Panc1 (cell line): ENCODE measurements at regions not wholly inside any gene's neighbourhood (a gene's known extent, or its start where the extent isn't known, plus 50 kb on each side); places are given as distances from the start of the nearest gene placed in this dataset.

ENCODE experiments used
- ATAC-seq: fragments of 200-7000 bp; cut with Tn5 transposase; 2 replicates; pipeline ENCODE4 v1.9.1; 2020; ENCODE audit warnings: mild to moderate bottlenecking, moderate library complexity
- BruUV-seq: library from RNA; stranded (reverse); fragments of 400-500 nt; replicated peaks from 2 replicates; lab custom pipeline; 2021; lab: Mats Ljungman, UMichigan
- CTCF ChIA-PET: fragments of 300-600 bp; sonication (Branson Sonifier 250); formaldehyde crosslinking; loops from one replicate; lab custom pipeline; 2022; ENCODE audit warnings: antibody characterized with exemption; lab: Charles Lee
- POLR2A ChIA-PET: fragments of 300-600 bp; sonication (Branson Sonifier 250); formaldehyde crosslinking; loops from one replicate; lab custom pipeline; 2022; ENCODE audit warnings: antibody characterized with exemption; lab: Charles Lee
- DNase-seq: peaks from one replicate; pipeline ENCODE4 v3.0.0-alpha.2; 2010; ENCODE audit warnings: low read depth, low spot score
- H3K27ac ChIP-seq: 2 replicates; pipeline ENCODE4 v1.5.1; 2011; ENCODE audit warnings: mild to moderate bottlenecking, low read length, inconsistent platforms
- H3K27me3 ChIP-seq: fragments of 200-500 bp; sonication (Bioruptor generic); 2 replicates; pipeline ENCODE4 v1.6.0; 2014; ENCODE audit warnings: low read length, inconsistent platforms; ENCODE audit not compliant: control insufficient read depth, insufficient read depth
- H3K36me3 ChIP-seq: fragments of 200-500 bp; sonication (Bioruptor generic); 2 replicates; pipeline ENCODE4 v1.5.1; 2014; ENCODE audit warnings: inconsistent platforms, mild to moderate bottlenecking, low read length, moderate library complexity; ENCODE audit not compliant: control insufficient read depth, insufficient read depth
- H3K4me1 ChIP-seq: 2 replicates; pipeline ENCODE4 v1.5.1; 2011; ENCODE audit warnings: inconsistent platforms, mild to moderate bottlenecking, low read length, moderate library complexity; ENCODE audit not compliant: control insufficient read depth, insufficient read depth
- H3K4me3 ChIP-seq, 2 experiments: 2 replicates each; pipeline ENCODE4 v1.5.1; 2011 to 2012; ENCODE audit warnings: low read depth in 2 of 2, low read length in 2 of 2, mild to moderate bottlenecking in 2 of 2, inconsistent platforms in 1 of 2, moderate library complexity in 1 of 2
- H3K9me3 ChIP-seq: fragments of 200-500 bp; sonication (Bioruptor generic); 2 replicates; pipeline ENCODE4 v1.5.1; 2014; ENCODE audit warnings: low read depth, mild to moderate bottlenecking, inconsistent platforms, low read length, moderate library complexity; ENCODE audit not compliant: control insufficient read depth, insufficient read depth
- POLR2AphosphoS5 ChIP-seq: IDR thresholded peaks from 2 replicates; pipeline ENCODE4 v1.6.1; 2012; ENCODE audit warnings: mild to moderate bottlenecking, low read depth, low read length, moderate library complexity
- SIN3A ChIP-seq: IDR thresholded peaks from 2 replicates; pipeline ENCODE4 v1.6.1; 2012; ENCODE audit warnings: low read depth, mild to moderate bottlenecking, low read length, moderate library complexity, borderline replicate concordance; ENCODE audit not compliant: insufficient read depth
- TCF7L2 ChIP-seq: IDR thresholded peaks from 2 replicates; pipeline ENCODE4 v1.6.1; 2011; ENCODE audit warnings: mild to moderate bottlenecking, low read depth, low read length, inconsistent platforms
- in situ Hi-C: cut with HindIII; loops from 2 replicates; pipeline ENCODE4 v1.10.0; 2016; ENCODE audit warnings: low sequenced_read_pairs, low pct_unique_long_range_greater_than_20kb
- intact Hi-C: fragments of 100-400 bp; cut with micrococcal nuclease; formaldehyde crosslinking; loops from one replicate; pipeline ENCODE4 v1.10.0; 2022; ENCODE audit not compliant: unreplicated experiment
- TF ChIP-seq, protein P1 (sequence below), 2 experiments: IDR thresholded peaks; 2 replicates each; pipeline ENCODE4 v1.6.1; 2011 to 2012; ENCODE audit warnings: low read depth in 2 of 2, control low read depth in 1 of 2, low read length in 1 of 2, mild to moderate bottlenecking in 1 of 2, moderate library complexity in 1 of 2; ENCODE audit not compliant: insufficient read depth in 1 of 2
- TF ChIP-seq, protein P2 (sequence below): fragments of 450-650 bp; IDR thresholded peaks from 2 replicates; pipeline ENCODE4 v1.5.1; 2017; ENCODE audit warnings: mild to moderate bottlenecking

DNA sequence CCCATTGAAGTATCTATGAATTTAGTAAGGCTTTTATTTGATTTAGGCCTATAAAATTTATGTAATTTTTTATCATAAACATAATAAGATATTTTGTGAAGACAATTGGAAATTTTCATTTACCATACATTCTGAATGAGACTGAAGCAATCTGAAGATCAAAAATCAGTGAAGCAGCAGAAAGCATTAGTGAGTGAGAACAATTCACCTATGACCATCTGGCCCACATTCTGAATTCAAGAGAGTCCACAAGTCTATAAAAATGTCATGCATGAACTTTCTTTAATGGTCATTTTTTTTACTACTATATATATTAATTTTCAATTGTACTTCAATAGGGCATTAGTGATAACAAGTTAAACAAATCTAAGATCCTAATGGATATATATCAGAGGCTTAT lies 1026.6 kb upstream of the MAP3K7 start:
- Histone ChIP-seq H3K4me1 (no peaks in the 10 kb centered on the region), H3K27me3 (no peaks in the 10 kb centered on the region), H3K36me3 (no peaks in the 10 kb centered on the region), H3K4me3 (no peak overlapping the region), H3K27ac (no peak overlapping the region), H3K9me3 (no peaks in the 10 kb centered on the region)
- DNase-seq (no peak), ATAC-seq (no peak)
- ChIA-PET CTCF (no interaction called here), POLR2A (no interaction called here)
- TF ChIP-seq POLR2AphosphoS5 (no peak), TCF7L2 (no peak), SIN3A (no peak)
- TF ChIP-seq, protein P1, sequence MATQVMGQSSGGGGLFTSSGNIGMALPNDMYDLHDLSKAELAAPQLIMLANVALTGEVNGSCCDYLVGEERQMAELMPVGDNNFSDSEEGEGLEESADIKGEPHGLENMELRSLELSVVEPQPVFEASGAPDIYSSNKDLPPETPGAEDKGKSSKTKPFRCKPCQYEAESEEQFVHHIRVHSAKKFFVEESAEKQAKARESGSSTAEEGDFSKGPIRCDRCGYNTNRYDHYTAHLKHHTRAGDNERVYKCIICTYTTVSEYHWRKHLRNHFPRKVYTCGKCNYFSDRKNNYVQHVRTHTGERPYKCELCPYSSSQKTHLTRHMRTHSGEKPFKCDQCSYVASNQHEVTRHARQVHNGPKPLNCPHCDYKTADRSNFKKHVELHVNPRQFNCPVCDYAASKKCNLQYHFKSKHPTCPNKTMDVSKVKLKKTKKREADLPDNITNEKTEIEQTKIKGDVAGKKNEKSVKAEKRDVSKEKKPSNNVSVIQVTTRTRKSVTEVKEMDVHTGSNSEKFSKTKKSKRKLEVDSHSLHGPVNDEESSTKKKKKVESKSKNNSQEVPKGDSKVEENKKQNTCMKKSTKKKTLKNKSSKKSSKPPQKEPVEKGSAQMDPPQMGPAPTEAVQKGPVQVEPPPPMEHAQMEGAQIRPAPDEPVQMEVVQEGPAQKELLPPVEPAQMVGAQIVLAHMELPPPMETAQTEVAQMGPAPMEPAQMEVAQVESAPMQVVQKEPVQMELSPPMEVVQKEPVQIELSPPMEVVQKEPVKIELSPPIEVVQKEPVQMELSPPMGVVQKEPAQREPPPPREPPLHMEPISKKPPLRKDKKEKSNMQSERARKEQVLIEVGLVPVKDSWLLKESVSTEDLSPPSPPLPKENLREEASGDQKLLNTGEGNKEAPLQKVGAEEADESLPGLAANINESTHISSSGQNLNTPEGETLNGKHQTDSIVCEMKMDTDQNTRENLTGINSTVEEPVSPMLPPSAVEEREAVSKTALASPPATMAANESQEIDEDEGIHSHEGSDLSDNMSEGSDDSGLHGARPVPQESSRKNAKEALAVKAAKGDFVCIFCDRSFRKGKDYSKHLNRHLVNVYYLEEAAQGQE (IDR thresholded peaks at IDR 0.05; ENCODE audit: insufficient read depth in 1 of 2, low read depth in 2 of 2, low read length in 1 of 2): no peak
- TF ChIP-seq, protein P2, sequence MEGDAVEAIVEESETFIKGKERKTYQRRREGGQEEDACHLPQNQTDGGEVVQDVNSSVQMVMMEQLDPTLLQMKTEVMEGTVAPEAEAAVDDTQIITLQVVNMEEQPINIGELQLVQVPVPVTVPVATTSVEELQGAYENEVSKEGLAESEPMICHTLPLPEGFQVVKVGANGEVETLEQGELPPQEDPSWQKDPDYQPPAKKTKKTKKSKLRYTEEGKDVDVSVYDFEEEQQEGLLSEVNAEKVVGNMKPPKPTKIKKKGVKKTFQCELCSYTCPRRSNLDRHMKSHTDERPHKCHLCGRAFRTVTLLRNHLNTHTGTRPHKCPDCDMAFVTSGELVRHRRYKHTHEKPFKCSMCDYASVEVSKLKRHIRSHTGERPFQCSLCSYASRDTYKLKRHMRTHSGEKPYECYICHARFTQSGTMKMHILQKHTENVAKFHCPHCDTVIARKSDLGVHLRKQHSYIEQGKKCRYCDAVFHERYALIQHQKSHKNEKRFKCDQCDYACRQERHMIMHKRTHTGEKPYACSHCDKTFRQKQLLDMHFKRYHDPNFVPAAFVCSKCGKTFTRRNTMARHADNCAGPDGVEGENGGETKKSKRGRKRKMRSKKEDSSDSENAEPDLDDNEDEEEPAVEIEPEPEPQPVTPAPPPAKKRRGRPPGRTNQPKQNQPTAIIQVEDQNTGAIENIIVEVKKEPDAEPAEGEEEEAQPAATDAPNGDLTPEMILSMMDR: no peak
- intact Hi-C loops: no loop called here
- in situ Hi-C loops: no loop called here
- BruUV-seq: no TSS peak

DNA sequence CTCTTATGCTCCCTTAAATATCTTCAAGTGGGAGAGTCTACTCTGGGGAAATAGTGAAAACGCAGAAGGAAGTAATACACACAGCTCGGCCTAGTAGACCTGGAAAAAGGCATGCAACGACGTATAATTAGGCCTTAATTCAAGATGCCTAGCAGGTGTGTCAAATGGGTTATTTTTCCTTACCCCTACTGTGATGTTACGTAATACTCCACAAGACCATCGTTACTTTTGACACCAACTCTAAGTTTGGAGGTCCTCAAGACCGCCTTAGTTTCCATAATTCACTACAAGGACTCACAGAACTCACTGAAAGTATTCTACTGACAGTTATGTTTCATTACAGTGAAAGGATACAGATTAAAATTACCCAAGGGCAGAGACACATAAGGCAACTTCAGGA lies 1024.3 kb upstream of the MAP3K7 start:
- H3K27ac ChIP-seq: no peak overlapping the region
- H3K4me3 ChIP-seq: no peak overlapping the region
- no peaks in the 10 kb centered on the region for H3K36me3 ChIP-seq
- ChIA-PET POLR2A (no interaction called here), CTCF (no interaction called here)
- in situ Hi-C loops: no loop called here
- ATAC-seq (no peak), DNase-seq (no peak)
- intact Hi-C loops: no loop called here
- H3K9me3 ChIP-seq: no peaks in the 10 kb centered on the region
- H3K4me1 ChIP-seq: no peaks in the 10 kb centered on the region
- H3K27me3 ChIP-seq: no peaks in the 10 kb centered on the region
- TF ChIP-seq, protein P1 (IDR thresholded peaks at IDR 0.05; ENCODE audit: insufficient read depth in 1 of 2, low read depth in 2 of 2, low read length in 1 of 2): no peak
- TF ChIP-seq SIN3A: no peak
- no peak for TF ChIP-seq POLR2AphosphoS5
- TF ChIP-seq TCF7L2: no peak
- TF ChIP-seq, protein P2: no peak
- no TSS peak for BruUV-seq
